ENCODE measurements at regions not wholly inside any gene's neighbourhood (a gene's known extent, or its start where the extent isn't known, plus 50 kb on each side); places are given as distances from the start of the nearest gene placed in this dataset.

GRCh38 chr2:19264852-19265251 is 93.6 kb downstream of the OSR1 start:
- FAIRE-seq: no peak
- H3K27me3 ChIP-seq (ENCODE audit: control insufficient read depth, insufficient read depth, low read length): no peaks in the 10 kb centered on the region
- DNase-seq (ENCODE audit: low read depth): no peak
- no peaks in the 10 kb centered on the region for H3K36me3 ChIP-seq (ENCODE audit: control insufficient read depth, insufficient read depth, low read length)
- no peak for TF ChIP-seq CTCF (IDR thresholded peaks at IDR 0.05; ENCODE audit: insufficient read depth, low read length, severe bottlenecking)
- H3K4me3 ChIP-seq (ENCODE audit: low read depth, low read length): no peak overlapping the region

- DNase-seq (ENCODE audit: low read depth) (no peak), FAIRE-seq (no peak)
- no peaks in the 10 kb centered on the region for H3K36me3 ChIP-seq (ENCODE audit: control insufficient read depth, insufficient read depth, low read length)
- H3K4me3 ChIP-seq (ENCODE audit: low read depth, low read length): no peak overlapping the region
- TF ChIP-seq CTCF (IDR thresholded peaks at IDR 0.05; ENCODE audit: insufficient read depth, low read length, severe bottlenecking): no peak
- H3K27me3 ChIP-seq (ENCODE audit: control insufficient read depth, insufficient read depth, low read length): no peaks in the 10 kb centered on the region
These were observed 96.3 kb downstream of the OSR1 start for GRCh38 chr2:19262150-19262549.

GRCh38 chr2:19261061-19261460 is 97.4 kb downstream of the OSR1 start:
- DNase-seq (ENCODE audit: low read depth): no peak
- FAIRE-seq: no peak
- H3K27me3 ChIP-seq (ENCODE audit: control insufficient read depth, insufficient read depth, low read length): no peaks in the 10 kb centered on the region
- no peak overlapping the region for H3K4me3 ChIP-seq (ENCODE audit: low read depth, low read length)
- TF ChIP-seq CTCF (IDR thresholded peaks at IDR 0.05; ENCODE audit: insufficient read depth, low read length, severe bottlenecking): no peak
- no peaks in the 10 kb centered on the region for H3K36me3 ChIP-seq (ENCODE audit: control insufficient read depth, insufficient read depth, low read length)

- Histone ChIP-seq H3K27me3 (ENCODE audit: control insufficient read depth, insufficient read depth, low read length) (no peaks in the 10 kb centered on the region), H3K4me3 (ENCODE audit: low read depth, low read length) (no peak overlapping the region), H3K36me3 (ENCODE audit: control insufficient read depth, insufficient read depth, low read length) (no peaks in the 10 kb centered on the region)
- DNase-seq (ENCODE audit: low read depth) (peak; percentile 99), FAIRE-seq (no peak)
- no peak for TF ChIP-seq CTCF (IDR thresholded peaks at IDR 0.05; ENCODE audit: insufficient read depth, low read length, severe bottlenecking)
These were observed 102.3 kb downstream of the OSR1 start for GRCh38 chr2:19256121-19256601.

GRCh38 chr2:19255481-19255880 is 102.9 kb downstream of the OSR1 start:
- no peak for TF ChIP-seq CTCF (IDR thresholded peaks at IDR 0.05; ENCODE audit: insufficient read depth, low read length, severe bottlenecking)
- peak; percentile 54 for DNase-seq (ENCODE audit: low read depth)
- Histone ChIP-seq H3K4me3 (ENCODE audit: low read depth, low read length) (no peak overlapping the region), H3K36me3 (ENCODE audit: control insufficient read depth, insufficient read depth, low read length) (no peaks in the 10 kb centered on the region), H3K27me3 (ENCODE audit: control insufficient read depth, insufficient read depth, low read length) (no peaks in the 10 kb centered on the region)
- FAIRE-seq: no peak

GRCh38 chr2:19251554-19251953 is 106.9 kb downstream of the OSR1 start:
- FAIRE-seq (no peak), DNase-seq (ENCODE audit: low read depth) (no peak)
- H3K36me3 ChIP-seq (ENCODE audit: control insufficient read depth, insufficient read depth, low read length): no peaks in the 10 kb centered on the region
- no peak overlapping the region for H3K4me3 ChIP-seq (ENCODE audit: low read depth, low read length)
- no peaks in the 10 kb centered on the region for H3K27me3 ChIP-seq (ENCODE audit: control insufficient read depth, insufficient read depth, low read length)
- TF ChIP-seq CTCF (IDR thresholded peaks at IDR 0.05; ENCODE audit: insufficient read depth, low read length, severe bottlenecking): no peak
